Mononuclear cell (primary cell): ENCODE measurements at regions not wholly inside any gene's neighbourhood (a gene's known extent, or its start where the extent isn't known, plus 50 kb on each side); places are given as distances from the start of the nearest gene placed in this dataset.

Experiments used
- H3K27me3 ChIP-seq: 2 replicates; pipeline ENCODE4 v1.6.0; 2011; ENCODE audit warnings: low read length, control low read depth; ENCODE audit not compliant: insufficient read depth
- H3K4me1 ChIP-seq: 2 replicates; pipeline ENCODE4 v1.5.1; 2011; ENCODE audit warnings: mild to moderate bottlenecking, low read length, control low read depth; ENCODE audit not compliant: insufficient read depth
- H3K4me3 ChIP-seq: 2 replicates; pipeline ENCODE4 v1.5.1; 2011; ENCODE audit warnings: mild to moderate bottlenecking, low read length, moderate library complexity
- H3K9me3 ChIP-seq: 2 replicates; pipeline ENCODE4 v1.5.1; 2011; ENCODE audit warnings: low read depth, mild to moderate bottlenecking, control low read depth, low read length

DNA sequence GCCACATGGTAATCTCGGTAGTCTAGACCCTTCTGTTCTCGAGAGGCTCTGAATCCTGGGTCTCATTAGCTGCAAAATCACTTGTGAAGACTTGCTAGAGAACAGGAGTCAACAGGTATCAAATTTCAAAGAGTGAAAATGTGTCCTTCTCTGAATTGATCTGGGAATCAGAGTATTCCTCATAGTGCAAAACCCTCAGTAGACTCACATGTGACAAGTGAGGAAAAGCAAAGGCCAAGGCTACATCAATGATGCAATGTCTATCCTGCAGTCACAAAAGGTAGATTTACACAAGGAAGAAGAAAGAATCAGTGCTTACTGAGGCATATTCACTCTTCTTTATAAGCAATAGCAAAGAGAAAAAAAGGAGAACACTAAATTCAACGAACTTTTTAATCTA is 1220.0 kb upstream of the GJE1 start:
- Histone ChIP-seq H3K9me3 (no peaks in the 10 kb centered on the region), H3K4me3 (no peak overlapping the region), H3K4me1 (no peaks in the 10 kb centered on the region), H3K27me3 (no peaks in the 10 kb centered on the region)

GRCh38 chr6:140909625-140910024 is 1223.1 kb upstream of the GJE1 start:
- no peaks in the 10 kb centered on the region for H3K4me1 ChIP-seq
- H3K4me3 ChIP-seq: no peak overlapping the region
- no peaks in the 10 kb centered on the region for H3K27me3 ChIP-seq
- H3K9me3 ChIP-seq: no peaks in the 10 kb centered on the region

- no peaks in the 10 kb centered on the region for H3K4me1 ChIP-seq
- H3K9me3 ChIP-seq: no peaks in the 10 kb centered on the region
- no peak overlapping the region for H3K4me3 ChIP-seq
- H3K27me3 ChIP-seq: no peaks in the 10 kb centered on the region
Observed at GRCh38 chr6:140909156-140909555, 1223.6 kb upstream of the GJE1 start.

- H3K9me3 ChIP-seq: no peaks in the 10 kb centered on the region
- no peaks in the 10 kb centered on the region for H3K4me1 ChIP-seq
- no peaks in the 10 kb centered on the region for H3K27me3 ChIP-seq
- no peak overlapping the region for H3K4me3 ChIP-seq
Observed at GRCh38 chr6:140908505-140908904, 1224.2 kb upstream of the GJE1 start.

GRCh38 chr6:140907235-140907634 is 1225.5 kb upstream of the GJE1 start:
- no peaks in the 10 kb centered on the region for H3K4me1 ChIP-seq

GRCh38 chr6:140905724-140906123 is 1227.0 kb upstream of the GJE1 start:
- no peaks in the 10 kb centered on the region for H3K27me3 ChIP-seq
- H3K9me3 ChIP-seq: no peaks in the 10 kb centered on the region
- no peaks in the 10 kb centered on the region for H3K4me1 ChIP-seq
- H3K4me3 ChIP-seq: no peak overlapping the region

More at GRCh38 chr6:140907235-140907634, 1225.5 kb upstream of the GJE1 start:
- Histone ChIP-seq H3K4me3 (no peak overlapping the region), H3K9me3 (no peaks in the 10 kb centered on the region), H3K27me3 (no peaks in the 10 kb centered on the region)

DNA sequence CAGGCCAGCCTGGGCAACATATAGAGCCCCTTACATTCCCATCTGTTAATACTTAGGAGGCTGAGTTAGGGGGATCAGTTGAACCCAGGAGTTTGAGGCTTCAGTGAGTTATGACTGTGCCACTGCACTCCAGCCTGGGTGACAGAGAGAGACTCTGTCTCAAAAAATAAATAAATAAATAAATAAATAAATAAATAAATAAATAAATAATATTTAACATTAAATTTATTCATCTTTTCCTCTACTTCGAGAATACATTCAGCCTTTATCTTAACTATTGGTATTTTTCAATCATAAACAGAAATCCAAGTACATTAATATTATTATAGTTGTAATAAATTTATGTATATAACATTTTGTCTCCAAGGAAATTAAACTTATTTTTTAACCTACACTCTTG is 1227.7 kb upstream of the GJE1 start:
- H3K9me3 ChIP-seq: no peaks in the 10 kb centered on the region
- H3K4me1 ChIP-seq: no peaks in the 10 kb centered on the region
- no peak overlapping the region for H3K4me3 ChIP-seq
- no peaks in the 10 kb centered on the region for H3K27me3 ChIP-seq

GRCh38 chr6:140897804-140898573 is 1234.7 kb upstream of the GJE1 start:
- Histone ChIP-seq H3K4me3 (no peak overlapping the region), H3K4me1 (no peaks in the 10 kb centered on the region), H3K9me3 (no peaks in the 10 kb centered on the region), H3K27me3 (no peaks in the 10 kb centered on the region)

GRCh38 chr6:140897349-140897748 is 1235.4 kb upstream of the GJE1 start:
- H3K4me3 ChIP-seq: no peak overlapping the region
- H3K9me3 ChIP-seq: no peaks in the 10 kb centered on the region
- no peaks in the 10 kb centered on the region for H3K4me1 ChIP-seq
- H3K27me3 ChIP-seq: no peaks in the 10 kb centered on the region

- no peak overlapping the region for H3K4me3 ChIP-seq
- H3K27me3 ChIP-seq: no peaks in the 10 kb centered on the region
- no peaks in the 10 kb centered on the region for H3K4me1 ChIP-seq
- H3K9me3 ChIP-seq: no peaks in the 10 kb centered on the region
Observed at GRCh38 chr6:140893432-140893831, 1239.3 kb upstream of the GJE1 start.

- Histone ChIP-seq H3K9me3 (no peaks in the 10 kb centered on the region), H3K27me3 (no peaks in the 10 kb centered on the region), H3K4me1 (no peaks in the 10 kb centered on the region), H3K4me3 (no peak overlapping the region)
Observed at GRCh38 chr6:140879946-140880345, 1252.8 kb upstream of the GJE1 start.

- no peaks in the 10 kb centered on the region for H3K9me3 ChIP-seq
- H3K4me1 ChIP-seq: no peaks in the 10 kb centered on the region
Observed at GRCh38 chr6:140874066-140874465, 1258.7 kb upstream of the GJE1 start.

DNA sequence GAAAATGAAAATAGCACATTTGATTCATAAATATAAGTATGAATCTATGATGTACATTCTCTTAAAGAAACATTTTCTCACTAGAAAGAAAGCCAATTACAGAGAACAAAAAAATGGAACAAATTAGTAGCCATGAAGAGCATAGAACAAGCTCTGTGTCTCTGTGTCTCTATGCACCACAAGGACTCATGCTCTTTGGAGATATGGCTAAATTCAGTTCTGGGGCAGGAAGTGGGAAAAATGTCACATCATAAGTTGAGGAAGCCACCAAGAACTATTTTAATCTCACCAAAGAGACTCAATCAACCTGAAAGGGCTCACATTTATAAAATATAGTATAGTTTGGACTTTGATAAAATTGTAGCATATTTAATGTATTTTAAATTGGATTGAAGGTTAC is 1259.8 kb upstream of the GJE1 start:
- no peaks in the 10 kb centered on the region for H3K27me3 ChIP-seq
- no peak overlapping the region for H3K4me3 ChIP-seq
- no peaks in the 10 kb centered on the region for H3K9me3 ChIP-seq
- H3K4me1 ChIP-seq: no peaks in the 10 kb centered on the region

More at GRCh38 chr6:140874066-140874465, 1258.7 kb upstream of the GJE1 start:
- Histone ChIP-seq H3K4me3 (no peak overlapping the region), H3K27me3 (no peaks in the 10 kb centered on the region)

DNA sequence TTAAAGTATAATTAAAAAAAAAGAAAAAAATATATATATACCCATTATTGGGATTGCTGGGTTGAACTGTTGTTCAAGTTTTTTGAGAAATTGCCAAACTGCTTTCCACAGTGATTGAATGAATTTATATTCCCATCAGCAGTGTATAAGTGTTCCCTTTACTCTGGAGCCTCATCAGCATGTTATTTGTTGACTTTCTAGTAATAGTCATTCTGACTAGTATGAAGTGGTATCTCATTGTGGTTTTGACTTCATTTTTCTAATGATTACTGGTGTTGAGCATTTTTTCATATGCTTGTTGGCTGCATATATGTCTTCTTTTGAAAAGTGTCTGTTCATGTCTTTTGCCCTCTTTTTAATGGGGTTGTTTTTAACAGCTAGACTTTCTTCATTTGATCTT is 1260.8 kb upstream of the GJE1 start:
- Histone ChIP-seq H3K9me3 (no peaks in the 10 kb centered on the region), H3K4me3 (no peak overlapping the region), H3K4me1 (no peaks in the 10 kb centered on the region), H3K27me3 (no peaks in the 10 kb centered on the region)

DNA sequence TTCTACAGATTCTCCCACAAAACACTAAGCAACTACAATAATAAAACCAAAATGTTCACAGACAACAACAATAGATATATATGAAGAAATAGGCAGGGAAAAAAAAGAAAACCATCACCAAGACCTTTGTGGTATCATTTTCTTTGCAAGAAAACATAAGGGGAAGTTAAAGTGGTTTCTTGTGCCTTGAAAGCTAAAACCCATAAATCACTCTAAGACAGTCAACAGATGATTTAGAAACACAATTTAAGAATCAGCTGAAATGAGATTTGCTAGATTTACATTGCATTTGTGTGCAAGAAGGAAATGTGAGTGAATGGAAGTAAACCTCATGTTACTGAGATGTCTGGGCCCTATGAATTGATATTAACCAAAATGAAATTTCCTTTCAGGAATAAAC is 1265.4 kb upstream of the GJE1 start:
- no peaks in the 10 kb centered on the region for H3K27me3 ChIP-seq
- H3K4me1 ChIP-seq: no peaks in the 10 kb centered on the region
- H3K4me3 ChIP-seq: no peak overlapping the region
- no peaks in the 10 kb centered on the region for H3K9me3 ChIP-seq

GRCh38 chr6:140858381-140858971 is 1274.2 kb upstream of the GJE1 start:
- Histone ChIP-seq H3K4me3 (no peak overlapping the region), H3K4me1 (no peaks in the 10 kb centered on the region), H3K9me3 (no peaks in the 10 kb centered on the region)

More at GRCh38 chr6:140858381-140858971, 1274.2 kb upstream of the GJE1 start:
- no peaks in the 10 kb centered on the region for H3K27me3 ChIP-seq
